ENCODE measurements at regions not wholly inside any gene's neighbourhood (a gene's known extent, or its start where the extent isn't known, plus 50 kb on each side); places are given as distances from the start of the nearest gene placed in this dataset.

GRCh38 chr5:3197304-3198073 lies 398.1 kb upstream of the IRX1 start:
- no peak for TF ChIP-seq CTCF (IDR thresholded peaks at IDR 0.05; ENCODE audit: borderline replicate concordance, extremely low read depth, insufficient read depth)
- Histone ChIP-seq H3K9me3 (ENCODE audit: control insufficient read depth in 2 of 3, insufficient read depth in 1 of 3, low read length in 3 of 3) (no peaks in the 10 kb centered on the region), H3K27me3 (ENCODE audit: control insufficient read depth, insufficient read depth, low read length) (peaks cover 23% of the 10 kb centered on the region), H3K9ac (ENCODE audit: low read length in 3 of 3) (no peak overlapping the region), H3K4me3 (ENCODE audit: low read length in 3 of 3) (peak overlapping the region in 1 of 3 donors; percentile 17), H3K4me1 (ENCODE audit: control insufficient read depth in 2 of 3, insufficient read depth in 2 of 3, low read depth in 1 of 3, low read length in 3 of 3) (peaks cover 0 to 4% (median 0%) of the 10 kb centered on the region in 3 donors), H3K27ac (ENCODE audit: low read depth in 2 of 2, low read length in 2 of 2) (no peak overlapping the region), H3K36me3 (ENCODE audit: control insufficient read depth in 2 of 3, insufficient read depth in 3 of 3, low read length in 3 of 3) (no peaks in the 10 kb centered on the region)
- intact Hi-C loops (cut with DNase I): no loop called here
- FAIRE-seq (no peak), DNase-seq (peak in 4 of 5 donors; percentile 71 to 85 (median 82))

- DNase-seq: no peak
Observed at GRCh38 chr5:3195994-3196393, 399.6 kb upstream of the IRX1 start.

GRCh38 chr5:3194684-3195083 lies 400.9 kb upstream of the IRX1 start:
- TF ChIP-seq CTCF (IDR thresholded peaks at IDR 0.05; ENCODE audit: borderline replicate concordance, extremely low read depth, insufficient read depth): no peak
- Histone ChIP-seq H3K4me1 (ENCODE audit: control insufficient read depth in 2 of 3, insufficient read depth in 2 of 3, low read depth in 1 of 3, low read length in 3 of 3) (peaks cover 0 to 4% (median 0%) of the 10 kb centered on the region in 3 donors), H3K27me3 (ENCODE audit: control insufficient read depth, insufficient read depth, low read length) (peaks cover 23% of the 10 kb centered on the region), H3K9me3 (ENCODE audit: control insufficient read depth in 2 of 3, insufficient read depth in 1 of 3, low read length in 3 of 3) (no peaks in the 10 kb centered on the region), H3K36me3 (ENCODE audit: control insufficient read depth in 2 of 3, insufficient read depth in 3 of 3, low read length in 3 of 3) (no peaks in the 10 kb centered on the region), H3K9ac (ENCODE audit: low read length in 3 of 3) (no peak overlapping the region), H3K27ac (ENCODE audit: low read depth in 2 of 2, low read length in 2 of 2) (no peak overlapping the region), H3K4me3 (ENCODE audit: low read length in 3 of 3) (no peak overlapping the region)
- intact Hi-C loops (cut with DNase I): no loop called here
- FAIRE-seq (no peak), DNase-seq (peak in 3 of 5 donors; percentile 42 to 47 (median 46))

More at GRCh38 chr5:3195994-3196393, 399.6 kb upstream of the IRX1 start:
- Histone ChIP-seq H3K27me3 (ENCODE audit: control insufficient read depth, insufficient read depth, low read length) (peaks cover 23% of the 10 kb centered on the region), H3K9ac (ENCODE audit: low read length in 3 of 3) (no peak overlapping the region), H3K9me3 (ENCODE audit: control insufficient read depth in 2 of 3, insufficient read depth in 1 of 3, low read length in 3 of 3) (no peaks in the 10 kb centered on the region), H3K27ac (ENCODE audit: low read depth in 2 of 2, low read length in 2 of 2) (no peak overlapping the region), H3K4me3 (ENCODE audit: low read length in 3 of 3) (no peak overlapping the region), H3K36me3 (ENCODE audit: control insufficient read depth in 2 of 3, insufficient read depth in 3 of 3, low read length in 3 of 3) (no peaks in the 10 kb centered on the region), H3K4me1 (ENCODE audit: control insufficient read depth in 2 of 3, insufficient read depth in 2 of 3, low read depth in 1 of 3, low read length in 3 of 3) (peaks cover 0 to 4% (median 0%) of the 10 kb centered on the region in 3 donors)
- FAIRE-seq: no peak
- intact Hi-C loops (cut with DNase I): no loop called here
- no peak for TF ChIP-seq CTCF (IDR thresholded peaks at IDR 0.05; ENCODE audit: borderline replicate concordance, extremely low read depth, insufficient read depth)
